ENCODE measurements at regions not wholly inside any gene's neighbourhood (a gene's known extent, or its start where the extent isn't known, plus 50 kb on each side); places are given as distances from the start of the nearest gene placed in this dataset.

DNA sequence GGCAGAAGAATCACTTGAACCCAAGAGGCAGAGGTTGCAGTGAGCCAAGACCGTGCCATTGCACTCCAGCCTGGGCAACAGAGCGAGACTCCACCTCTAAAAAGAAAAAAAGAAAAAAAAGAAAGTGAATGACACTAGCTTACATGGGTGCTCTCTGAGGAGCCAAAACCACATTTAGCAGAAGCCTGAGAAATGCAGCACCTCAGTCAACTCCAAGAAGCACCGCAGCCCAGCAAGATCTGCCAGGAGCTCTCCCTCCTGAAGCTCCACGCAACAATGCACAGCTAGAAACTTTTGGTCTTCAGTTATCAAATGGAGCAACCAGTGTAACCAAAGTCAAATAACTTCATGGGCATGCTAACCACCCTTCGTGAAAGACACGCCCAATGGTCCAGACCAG, 229.1 kb downstream of the SETD4 start:
- no TSS peak for BruUV-seq (replicated peaks)
- TF ChIP-seq, protein P1, sequence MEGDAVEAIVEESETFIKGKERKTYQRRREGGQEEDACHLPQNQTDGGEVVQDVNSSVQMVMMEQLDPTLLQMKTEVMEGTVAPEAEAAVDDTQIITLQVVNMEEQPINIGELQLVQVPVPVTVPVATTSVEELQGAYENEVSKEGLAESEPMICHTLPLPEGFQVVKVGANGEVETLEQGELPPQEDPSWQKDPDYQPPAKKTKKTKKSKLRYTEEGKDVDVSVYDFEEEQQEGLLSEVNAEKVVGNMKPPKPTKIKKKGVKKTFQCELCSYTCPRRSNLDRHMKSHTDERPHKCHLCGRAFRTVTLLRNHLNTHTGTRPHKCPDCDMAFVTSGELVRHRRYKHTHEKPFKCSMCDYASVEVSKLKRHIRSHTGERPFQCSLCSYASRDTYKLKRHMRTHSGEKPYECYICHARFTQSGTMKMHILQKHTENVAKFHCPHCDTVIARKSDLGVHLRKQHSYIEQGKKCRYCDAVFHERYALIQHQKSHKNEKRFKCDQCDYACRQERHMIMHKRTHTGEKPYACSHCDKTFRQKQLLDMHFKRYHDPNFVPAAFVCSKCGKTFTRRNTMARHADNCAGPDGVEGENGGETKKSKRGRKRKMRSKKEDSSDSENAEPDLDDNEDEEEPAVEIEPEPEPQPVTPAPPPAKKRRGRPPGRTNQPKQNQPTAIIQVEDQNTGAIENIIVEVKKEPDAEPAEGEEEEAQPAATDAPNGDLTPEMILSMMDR (IDR thresholded peaks at IDR 0.05; ENCODE audit: unreplicated experiment) = no peak
- Mint-ChIP-seq H3K27ac (ENCODE audit: low read depth, unreplicated experiment) (no peak overlapping the region), H3K9me3 (ENCODE audit: unreplicated experiment) (no peaks in the 10 kb centered on the region), H3K27me3 (ENCODE audit: insufficient read depth, unreplicated experiment) (peaks cover 15% of the 10 kb centered on the region), H3K36me3 (ENCODE audit: insufficient read depth, unreplicated experiment) (no peaks in the 10 kb centered on the region), H3K4me1 (ENCODE audit: insufficient read depth, unreplicated experiment) (no peaks in the 10 kb centered on the region), H3K4me3 (ENCODE audit: unreplicated experiment) (no peak overlapping the region)
- intact Hi-C loops (cut with micrococcal nuclease) = no loop called here
- ChIA-PET POLR2A (no interaction called here), CTCF (interaction anchor here (0.6 to 2.3 kb wide), 3 partner anchors 9 to 198 kb away, joined by 3 to 9 read pairs (median 3); no protein-coding TSS in a partner anchor)
- no peak for DNase-seq (ENCODE audit: unreplicated experiment)

DNA sequence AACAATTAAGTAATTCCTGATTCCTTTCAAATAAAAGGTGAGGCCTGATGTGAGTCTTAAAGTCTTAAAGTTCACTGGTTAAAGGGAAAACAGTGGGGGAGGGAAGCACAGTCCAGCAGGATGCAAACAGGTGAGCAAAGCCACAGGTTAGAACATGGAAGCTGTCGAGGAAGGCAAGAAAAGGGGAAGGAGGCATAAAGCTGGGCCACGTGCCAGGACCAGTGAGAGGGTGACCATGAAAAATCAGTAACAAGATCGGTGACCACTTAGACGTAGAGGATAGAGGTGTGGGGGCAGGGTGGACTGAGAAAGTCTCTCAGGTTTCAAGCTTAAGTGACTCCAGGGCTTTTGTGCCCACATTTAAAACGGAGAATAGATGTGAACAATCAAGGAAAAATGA, 231.3 kb downstream of the SETD4 start:
- Mint-ChIP-seq H3K4me3 (ENCODE audit: unreplicated experiment) (no peak overlapping the region), H3K27ac (ENCODE audit: low read depth, unreplicated experiment) (no peak overlapping the region), H3K9me3 (ENCODE audit: unreplicated experiment) (no peaks in the 10 kb centered on the region), H3K27me3 (ENCODE audit: insufficient read depth, unreplicated experiment) (peaks cover 15% of the 10 kb centered on the region), H3K36me3 (ENCODE audit: insufficient read depth, unreplicated experiment) (no peaks in the 10 kb centered on the region), H3K4me1 (ENCODE audit: insufficient read depth, unreplicated experiment) (no peaks in the 10 kb centered on the region)
- no TSS peak for BruUV-seq (replicated peaks)
- intact Hi-C loops (cut with micrococcal nuclease) = no loop called here
- ChIA-PET CTCF (interaction anchor here (0.7 kb wide), 1 partner anchor 293 kb away, joined by 3 read pairs; no protein-coding TSS in a partner anchor), POLR2A (no interaction called here)
- DNase-seq (ENCODE audit: unreplicated experiment) = no peak
- TF ChIP-seq, protein P1 (IDR thresholded peaks at IDR 0.05; ENCODE audit: unreplicated experiment) = no peak

- POLR2A ChIA-PET = no interaction called here
- DNase-seq (ENCODE audit: unreplicated experiment) = no peak
- intact Hi-C loops (cut with micrococcal nuclease) = no loop called here
- TF ChIP-seq, protein P1 (IDR thresholded peaks at IDR 0.05; ENCODE audit: unreplicated experiment) = no peak
- Mint-ChIP-seq H3K27ac (ENCODE audit: low read depth, unreplicated experiment) (no peak overlapping the region), H3K27me3 (ENCODE audit: insufficient read depth, unreplicated experiment) (peaks cover 15% of the 10 kb centered on the region), H3K4me1 (ENCODE audit: insufficient read depth, unreplicated experiment) (no peaks in the 10 kb centered on the region), H3K9me3 (ENCODE audit: unreplicated experiment) (no peaks in the 10 kb centered on the region), H3K4me3 (ENCODE audit: unreplicated experiment) (no peak overlapping the region), H3K36me3 (ENCODE audit: insufficient read depth, unreplicated experiment) (no peaks in the 10 kb centered on the region)
- CTCF ChIA-PET = interaction anchor here (0.9 kb wide), 1 partner anchor 11 kb away, joined by 6 read pairs; no protein-coding TSS in a partner anchor
- BruUV-seq (replicated peaks) = no TSS peak
Observed at GRCh38 chr21:35828161-35828560, 232.2 kb downstream of the SETD4 start.

GRCh38 chr21:35827004-35827403, 233.3 kb downstream of the SETD4 start:
- no peak overlapping the region for H3K27ac Mint-ChIP-seq (ENCODE audit: low read depth, unreplicated experiment)
- H3K9me3 Mint-ChIP-seq (ENCODE audit: unreplicated experiment) = no peaks in the 10 kb centered on the region
- no peaks in the 10 kb centered on the region for H3K36me3 Mint-ChIP-seq (ENCODE audit: insufficient read depth, unreplicated experiment)
- TF ChIP-seq, protein P1 (IDR thresholded peaks at IDR 0.05; ENCODE audit: unreplicated experiment) = no peak
- DNase-seq (ENCODE audit: unreplicated experiment) = no peak
- ChIA-PET CTCF (interaction anchor here (0.5 kb wide), 1 partner anchor 282 kb away, joined by 3 read pairs; no protein-coding TSS in a partner anchor), POLR2A (no interaction called here)
- H3K27me3 Mint-ChIP-seq (ENCODE audit: insufficient read depth, unreplicated experiment) = peaks cover 15% of the 10 kb centered on the region
- no peaks in the 10 kb centered on the region for H3K4me1 Mint-ChIP-seq (ENCODE audit: insufficient read depth, unreplicated experiment)
- intact Hi-C loops (cut with micrococcal nuclease) = no loop called here
- BruUV-seq (replicated peaks) = no TSS peak
- no peak overlapping the region for H3K4me3 Mint-ChIP-seq (ENCODE audit: unreplicated experiment)

Data from MCF 10A (cell line).